ENCODE measurements at regions not wholly inside any gene's neighbourhood (a gene's known extent, or its start where the extent isn't known, plus 50 kb on each side); places are given as distances from the start of the nearest gene placed in this dataset.

DNA sequence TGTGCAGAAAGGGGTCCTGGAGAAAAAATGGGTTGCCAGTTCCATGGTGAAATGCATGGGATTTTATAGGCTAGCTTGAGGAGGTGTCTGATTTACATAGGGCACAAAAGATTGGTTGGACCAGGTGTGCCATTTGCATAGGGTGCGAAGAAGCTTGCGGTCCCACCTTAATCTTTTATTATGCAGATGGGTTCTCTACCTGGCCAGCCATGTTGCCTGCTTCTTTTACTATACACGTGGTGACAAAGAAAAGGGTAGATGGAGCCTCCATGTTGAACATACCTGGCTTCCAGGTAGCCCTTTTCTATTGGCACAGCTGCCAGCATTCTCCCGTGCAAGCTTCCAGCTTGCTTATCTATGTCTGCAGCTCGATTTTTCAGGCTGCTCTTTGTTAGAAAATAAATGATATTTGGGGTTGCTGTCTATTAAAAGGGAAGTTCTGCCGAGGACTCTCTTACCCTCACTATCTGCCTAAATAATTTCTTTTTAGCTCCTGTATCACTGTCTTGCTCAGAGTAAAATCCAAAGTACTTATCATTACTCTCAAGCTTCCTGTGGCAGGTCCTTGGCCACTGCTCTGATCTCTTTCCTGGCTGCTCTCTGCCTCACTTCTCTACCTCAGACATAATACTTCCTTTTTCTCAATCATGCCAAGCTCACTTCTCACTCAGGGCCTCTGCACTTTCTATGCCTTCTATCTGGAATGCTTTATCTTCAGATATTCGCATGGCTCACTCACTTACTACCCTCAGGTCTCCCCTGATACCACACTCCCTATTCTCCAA lies 216.0 kb upstream of the DAAM1 start:
- ChIA-PET SMC1A (ENCODE audit: uncharacterized antibody, unreplicated experiment) (interaction anchor here (0.6 to 2.4 kb wide), 8 partner anchors 9 to 903 kb away, joined by 3 to 14 read pairs (median 4); no protein-coding TSS in a partner anchor), RAD21 (ENCODE audit: unreplicated experiment) (interaction anchor here (0.7 to 1.3 kb wide), 4 partner anchors 16 to 177 kb away, joined by 3 to 6 read pairs (median 4); no protein-coding TSS in a partner anchor), POLR2A (interaction anchor here (8.5 kb wide), 1 partner anchor 16 kb away, joined by 58 read pairs; no protein-coding TSS in a partner anchor), CTCF (interaction anchor here (1.1 to 1.2 kb wide), 3 partner anchors 9 to 177 kb away, joined by 3 to 4 read pairs (median 4); no protein-coding TSS in a partner anchor)
- DNase-seq (ENCODE audit: low read depth, low spot score), result no peak
- H4K20me1 ChIP-seq (ENCODE audit: control insufficient read depth, insufficient read depth), result no peaks in the 10 kb centered on the region
- no peak for FAIRE-seq
- no peaks in the 10 kb centered on the region for H3K79me2 ChIP-seq (ENCODE audit: control insufficient read depth, insufficient read depth, low read length)
- H3K4me3 ChIP-seq, result no peak overlapping the region
- BruUV-seq (replicated peaks), result no TSS peak
- intact Hi-C loops (cut with micrococcal nuclease; ENCODE audit: unreplicated experiment) (no loop called here), in situ Hi-C loops (cut with MboI) (no loop called here)
- no peaks in the 10 kb centered on the region for H3K27me3 ChIP-seq (replicated peaks in 1 of 2; ENCODE audit: control insufficient read depth in 2 of 2, insufficient read depth in 2 of 2, low read length in 1 of 2)
- no peak overlapping the region for H3K4me2 ChIP-seq (ENCODE audit: control insufficient read depth, insufficient read depth)
- peaks cover 4% of the 10 kb centered on the region; the same call in 1 of the 2 replicates for H3K4me1 ChIP-seq (ENCODE audit: control insufficient read depth, insufficient read depth, low read length)
- TF ChIP-seq MEF2A (IDR thresholded peaks at IDR 0.05; ENCODE audit: insufficient read depth, low read depth, low read length), result no peak
- TF ChIP-seq TARDBP (IDR thresholded peaks at IDR 0.05; ENCODE audit: borderline replicate concordance), result no peak
- no peak for TF ChIP-seq SUPT20H (IDR thresholded peaks at IDR 0.05; ENCODE audit: borderline replicate concordance, control insufficient read depth, low read depth, low read length)
- no peak for TF ChIP-seq NFYA (IDR thresholded peaks at IDR 0.05; ENCODE audit: borderline replicate concordance, low read depth, low read length)
- TF ChIP-seq ZNF207 (IDR thresholded peaks at IDR 0.05; ENCODE audit: borderline replicate concordance), result no peak
- TF ChIP-seq ASH2L (IDR thresholded peaks at IDR 0.05; ENCODE audit: borderline replicate concordance, low read depth), result no peak
- TF ChIP-seq IKZF1 (conservative IDR thresholded peaks at IDR 0.05), result no peak
- TF ChIP-seq LARP7 (IDR thresholded peaks at IDR 0.05), result no peak
- TF ChIP-seq CBFB (IDR thresholded peaks at IDR 0.05; ENCODE audit: low read depth), result no peak
- no peak for TF ChIP-seq BCL3 (IDR thresholded peaks at IDR 0.05; ENCODE audit: borderline replicate concordance, insufficient read depth, low read depth, low read length, poor library complexity, severe bottlenecking)
- TF ChIP-seq TCF12 (IDR thresholded peaks at IDR 0.05; ENCODE audit: low read depth, low read length), result no peak
- TF ChIP-seq PAX8 (IDR thresholded peaks at IDR 0.05), result no peak
- TF ChIP-seq CREM (IDR thresholded peaks at IDR 0.05; ENCODE audit: low read depth), result no peak
- no peak for TF ChIP-seq SPI1 (IDR thresholded peaks at IDR 0.05; ENCODE audit: borderline replicate concordance, insufficient read depth, low read depth, low read length)
- TF ChIP-seq, protein P1, sequence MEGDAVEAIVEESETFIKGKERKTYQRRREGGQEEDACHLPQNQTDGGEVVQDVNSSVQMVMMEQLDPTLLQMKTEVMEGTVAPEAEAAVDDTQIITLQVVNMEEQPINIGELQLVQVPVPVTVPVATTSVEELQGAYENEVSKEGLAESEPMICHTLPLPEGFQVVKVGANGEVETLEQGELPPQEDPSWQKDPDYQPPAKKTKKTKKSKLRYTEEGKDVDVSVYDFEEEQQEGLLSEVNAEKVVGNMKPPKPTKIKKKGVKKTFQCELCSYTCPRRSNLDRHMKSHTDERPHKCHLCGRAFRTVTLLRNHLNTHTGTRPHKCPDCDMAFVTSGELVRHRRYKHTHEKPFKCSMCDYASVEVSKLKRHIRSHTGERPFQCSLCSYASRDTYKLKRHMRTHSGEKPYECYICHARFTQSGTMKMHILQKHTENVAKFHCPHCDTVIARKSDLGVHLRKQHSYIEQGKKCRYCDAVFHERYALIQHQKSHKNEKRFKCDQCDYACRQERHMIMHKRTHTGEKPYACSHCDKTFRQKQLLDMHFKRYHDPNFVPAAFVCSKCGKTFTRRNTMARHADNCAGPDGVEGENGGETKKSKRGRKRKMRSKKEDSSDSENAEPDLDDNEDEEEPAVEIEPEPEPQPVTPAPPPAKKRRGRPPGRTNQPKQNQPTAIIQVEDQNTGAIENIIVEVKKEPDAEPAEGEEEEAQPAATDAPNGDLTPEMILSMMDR (IDR thresholded peaks at IDR 0.05 in 2 of 3, conservative IDR thresholded peaks at IDR 0.05 in 1 of 3; ENCODE audit: control insufficient read depth in 2 of 3, extremely low read depth in 1 of 3, insufficient read depth in 1 of 3, low read depth in 3 of 3, low read length in 3 of 3), result no peak
- TF ChIP-seq, protein P2, sequence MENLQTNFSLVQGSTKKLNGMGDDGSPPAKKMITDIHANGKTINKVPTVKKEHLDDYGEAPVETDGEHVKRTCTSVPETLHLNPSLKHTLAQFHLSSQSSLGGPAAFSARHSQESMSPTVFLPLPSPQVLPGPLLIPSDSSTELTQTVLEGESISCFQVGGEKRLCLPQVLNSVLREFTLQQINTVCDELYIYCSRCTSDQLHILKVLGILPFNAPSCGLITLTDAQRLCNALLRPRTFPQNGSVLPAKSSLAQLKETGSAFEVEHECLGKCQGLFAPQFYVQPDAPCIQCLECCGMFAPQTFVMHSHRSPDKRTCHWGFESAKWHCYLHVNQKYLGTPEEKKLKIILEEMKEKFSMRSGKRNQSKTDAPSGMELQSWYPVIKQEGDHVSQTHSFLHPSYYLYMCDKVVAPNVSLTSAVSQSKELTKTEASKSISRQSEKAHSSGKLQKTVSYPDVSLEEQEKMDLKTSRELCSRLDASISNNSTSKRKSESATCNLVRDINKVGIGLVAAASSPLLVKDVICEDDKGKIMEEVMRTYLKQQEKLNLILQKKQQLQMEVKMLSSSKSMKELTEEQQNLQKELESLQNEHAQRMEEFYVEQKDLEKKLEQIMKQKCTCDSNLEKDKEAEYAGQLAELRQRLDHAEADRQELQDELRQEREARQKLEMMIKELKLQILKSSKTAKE (IDR thresholded peaks at IDR 0.05; ENCODE audit: low read depth, poor library complexity, severe bottlenecking), result no peak
- TF ChIP-seq ETV6 (conservative IDR thresholded peaks at IDR 0.05 in 1 of 2, IDR thresholded peaks at IDR 0.05 in 1 of 2; ENCODE audit: borderline replicate concordance in 1 of 2, low read depth in 1 of 2), result no peak
- H3K9ac ChIP-seq (ENCODE audit: control insufficient read depth, insufficient read depth, low read length), result no peak overlapping the region
- H3K9me3 ChIP-seq (replicated peaks; ENCODE audit: control insufficient read depth, insufficient read depth, low read length), result no peaks in the 10 kb centered on the region; the same call in 2 of the 3 replicates
- no peak overlapping the region for H3K27ac ChIP-seq (ENCODE audit: control insufficient read depth, insufficient read depth)
- 48% methylated on average over 7 of the region's 7 CpGs for WGBS (ENCODE audit: insufficient coverage, insufficient replicate concordance, low lambda C conversion rate, missing lambda C conversion rate)
- no peaks in the 10 kb centered on the region for H3K36me3 ChIP-seq (ENCODE audit: control insufficient read depth in 2 of 2, insufficient read depth in 2 of 2, low read length in 1 of 2)
- peak; percentile 27 for ATAC-seq
- H2AFZ ChIP-seq (ENCODE audit: control insufficient read depth, low read depth, low read length), result no peak overlapping the region

Data from GM12878 (cell line).